K562 (cell line): ENCODE measurements at regions not wholly inside any gene's neighbourhood (a gene's known extent, or its start where the extent isn't known, plus 50 kb on each side); places are given as distances from the start of the nearest gene placed in this dataset.

Experiments used
- ATF1 ChIP-seq, 2 experiments: fragments of 450-650 bp in 1 of 2; IDR thresholded peaks; 2 replicates each; pipeline ENCODE4 v1.6.1; 2016; ENCODE audit warnings: missing compliant biosample characterization in 1 of 2, missing genetic modification characterization in 1 of 2
- BDP1 ChIP-seq: IDR thresholded peaks from 3 replicates; pipeline ENCODE4 v1.6.1; 2011; ENCODE audit not compliant: insufficient read length, insufficient read depth
- CGGBP1 ChIP-seq: fragments of 250-450 bp; sonication (Bioruptor Pico); IDR thresholded peaks from 2 replicates; pipeline ENCODE4 v1.9.0; 2021; ENCODE audit warnings: mild to moderate bottlenecking
- FOXA1 ChIP-seq: fragments of 450-650 bp; IDR thresholded peaks from 2 replicates; pipeline ENCODE4 v1.6.1; 2016; ENCODE audit warnings: mild to moderate bottlenecking, borderline replicate concordance
- HMGN3 ChIP-seq: IDR thresholded peaks from 2 replicates; pipeline ENCODE4 v1.6.1; 2011; ENCODE audit warnings: borderline replicate concordance, low read depth, mild to moderate bottlenecking, mixed read lengths, low read length; ENCODE audit not compliant: insufficient read length; ENCODE audit errors: extremely low read depth
- HNRNPUL1 ChIP-seq: fragments of 200-400 bp; formaldehyde crosslinking; IDR thresholded peaks from 2 replicates; pipeline ENCODE4 v1.6.1; 2017; ENCODE audit warnings: low read length
- L3MBTL2 ChIP-seq: fragments of 450-650 bp; IDR thresholded peaks from 2 replicates; pipeline ENCODE4 v1.6.1; 2016; ENCODE audit warnings: mild to moderate bottlenecking, moderate library complexity
- PTBP1 ChIP-seq: fragments of 200-400 bp; formaldehyde crosslinking; IDR thresholded peaks from 2 replicates; pipeline ENCODE4 v1.6.1; 2017; ENCODE audit warnings: low read depth, low read length
- TAF7 ChIP-seq: fragments of 450-650 bp; IDR thresholded peaks from 2 replicates; pipeline ENCODE4 v1.6.1; 2016; ENCODE audit warnings: missing genetic modification characterization, missing compliant biosample characterization
- THRAP3 ChIP-seq: fragments of 450-650 bp; IDR thresholded peaks from 2 replicates; pipeline ENCODE4 v1.6.1; 2016; ENCODE audit warnings: mild to moderate bottlenecking, inconsistent platforms, borderline replicate concordance
- ZHX1 ChIP-seq: fragments of 150-350 bp; conservative IDR thresholded peaks from 2 replicates; pipeline ENCODE4 v1.6.1; 2014; ENCODE audit warnings: low read length
- ZNF311 ChIP-seq: fragments of 250-450 bp; sonication (Bioruptor Pico); IDR thresholded peaks from 2 replicates; pipeline ENCODE4 v1.4.0; 2020; ENCODE audit warnings: mild to moderate bottlenecking, moderate library complexity
- ZNF639 ChIP-seq, 2 experiments: fragments of 200-800 bp in 1 of 2; sonication (Bioruptor generic) in 1 of 2; sonication (generic) in 1 of 2; formaldehyde crosslinking in 1 of 2; IDR thresholded peaks in 1 of 2; conservative IDR thresholded peaks in 1 of 2; 2 replicates each; pipeline versions ENCODE4 v1.5.0 to v1.6.1; 2016 to 2020; ENCODE audit warnings: missing compliant biosample characterization in 1 of 2, missing genetic modification characterization in 1 of 2, missing genetic modification reagents in 1 of 2
- TF ChIP-seq, protein P1 (sequence below), 2 experiments: fragments of 150-350 bp in 1 of 2; IDR thresholded peaks; 2 replicates each; pipeline ENCODE4 v1.6.1; 2012 to 2016; ENCODE audit warnings: low read depth in 2 of 2, low read length in 2 of 2, mild to moderate bottlenecking in 1 of 2, moderate library complexity in 1 of 2
- TF ChIP-seq, protein P2 (sequence below): fragments of 200-800 bp; sonication (Bioruptor generic); IDR thresholded peaks from 2 replicates; pipeline ENCODE4 v1.6.1; 2017; ENCODE audit warnings: missing genetic modification characterization, missing compliant biosample characterization
- TF ChIP-seq, protein P3 (sequence below): fragments of 450-650 bp; formaldehyde crosslinking; conservative IDR thresholded peaks from 2 replicates; pipeline ENCODE4 v1.4.0; 2022; ENCODE audit warnings: mild to moderate bottlenecking, missing genetic modification characterization

- TF ChIP-seq, protein P1, sequence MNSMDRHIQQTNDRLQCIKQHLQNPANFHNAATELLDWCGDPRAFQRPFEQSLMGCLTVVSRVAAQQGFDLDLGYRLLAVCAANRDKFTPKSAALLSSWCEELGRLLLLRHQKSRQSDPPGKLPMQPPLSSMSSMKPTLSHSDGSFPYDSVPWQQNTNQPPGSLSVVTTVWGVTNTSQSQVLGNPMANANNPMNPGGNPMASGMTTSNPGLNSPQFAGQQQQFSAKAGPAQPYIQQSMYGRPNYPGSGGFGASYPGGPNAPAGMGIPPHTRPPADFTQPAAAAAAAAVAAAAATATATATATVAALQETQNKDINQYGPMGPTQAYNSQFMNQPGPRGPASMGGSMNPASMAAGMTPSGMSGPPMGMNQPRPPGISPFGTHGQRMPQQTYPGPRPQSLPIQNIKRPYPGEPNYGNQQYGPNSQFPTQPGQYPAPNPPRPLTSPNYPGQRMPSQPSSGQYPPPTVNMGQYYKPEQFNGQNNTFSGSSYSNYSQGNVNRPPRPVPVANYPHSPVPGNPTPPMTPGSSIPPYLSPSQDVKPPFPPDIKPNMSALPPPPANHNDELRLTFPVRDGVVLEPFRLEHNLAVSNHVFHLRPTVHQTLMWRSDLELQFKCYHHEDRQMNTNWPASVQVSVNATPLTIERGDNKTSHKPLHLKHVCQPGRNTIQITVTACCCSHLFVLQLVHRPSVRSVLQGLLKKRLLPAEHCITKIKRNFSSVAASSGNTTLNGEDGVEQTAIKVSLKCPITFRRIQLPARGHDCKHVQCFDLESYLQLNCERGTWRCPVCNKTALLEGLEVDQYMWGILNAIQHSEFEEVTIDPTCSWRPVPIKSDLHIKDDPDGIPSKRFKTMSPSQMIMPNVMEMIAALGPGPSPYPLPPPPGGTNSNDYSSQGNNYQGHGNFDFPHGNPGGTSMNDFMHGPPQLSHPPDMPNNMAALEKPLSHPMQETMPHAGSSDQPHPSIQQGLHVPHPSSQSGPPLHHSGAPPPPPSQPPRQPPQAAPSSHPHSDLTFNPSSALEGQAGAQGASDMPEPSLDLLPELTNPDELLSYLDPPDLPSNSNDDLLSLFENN (IDR thresholded peaks at IDR 0.05; ENCODE audit: low read depth in 2 of 2, low read length in 2 of 2): peak in 1 of 2 experiments; percentile 81; a peak in 2 of 4 replicates
- TF ChIP-seq THRAP3 (no peak), HMGN3 (no peak), ZHX1 (no peak), ZNF311 (CRISPR knock-in tag) (no peak), HNRNPUL1 (no peak), CGGBP1 (CRISPR knock-in tag) (no peak), L3MBTL2 (peak; percentile 54; the same call in 1 of the 2 replicates), ZNF639 (CRISPR knock-in tag; conservative IDR thresholded peaks at IDR 0.05 in 1 of 2, IDR thresholded peaks at IDR 0.05 in 1 of 2) (0 out of 4 replicates have a peak, but pooled peaks of 1 of the 2 experiments have one; percentile 25), TAF7 (no peak), PTBP1 (no peak), BDP1 (no peak), FOXA1 (no peak), ATF1 (CRISPR knock-in tag; IDR thresholded peaks at IDR 0.05) (no peak), ATF1 (tag; IDR thresholded peaks at IDR 0.05) (peak; percentile 63; the same call in 1 of the 2 replicates)
- TF ChIP-seq, protein P2, sequence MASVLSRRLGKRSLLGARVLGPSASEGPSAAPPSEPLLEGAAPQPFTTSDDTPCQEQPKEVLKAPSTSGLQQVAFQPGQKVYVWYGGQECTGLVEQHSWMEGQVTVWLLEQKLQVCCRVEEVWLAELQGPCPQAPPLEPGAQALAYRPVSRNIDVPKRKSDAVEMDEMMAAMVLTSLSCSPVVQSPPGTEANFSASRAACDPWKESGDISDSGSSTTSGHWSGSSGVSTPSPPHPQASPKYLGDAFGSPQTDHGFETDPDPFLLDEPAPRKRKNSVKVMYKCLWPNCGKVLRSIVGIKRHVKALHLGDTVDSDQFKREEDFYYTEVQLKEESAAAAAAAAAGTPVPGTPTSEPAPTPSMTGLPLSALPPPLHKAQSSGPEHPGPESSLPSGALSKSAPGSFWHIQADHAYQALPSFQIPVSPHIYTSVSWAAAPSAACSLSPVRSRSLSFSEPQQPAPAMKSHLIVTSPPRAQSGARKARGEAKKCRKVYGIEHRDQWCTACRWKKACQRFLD (CRISPR knock-in tag): peak; percentile 47; the same call in 1 of the 2 replicates
- TF ChIP-seq, protein P3, sequence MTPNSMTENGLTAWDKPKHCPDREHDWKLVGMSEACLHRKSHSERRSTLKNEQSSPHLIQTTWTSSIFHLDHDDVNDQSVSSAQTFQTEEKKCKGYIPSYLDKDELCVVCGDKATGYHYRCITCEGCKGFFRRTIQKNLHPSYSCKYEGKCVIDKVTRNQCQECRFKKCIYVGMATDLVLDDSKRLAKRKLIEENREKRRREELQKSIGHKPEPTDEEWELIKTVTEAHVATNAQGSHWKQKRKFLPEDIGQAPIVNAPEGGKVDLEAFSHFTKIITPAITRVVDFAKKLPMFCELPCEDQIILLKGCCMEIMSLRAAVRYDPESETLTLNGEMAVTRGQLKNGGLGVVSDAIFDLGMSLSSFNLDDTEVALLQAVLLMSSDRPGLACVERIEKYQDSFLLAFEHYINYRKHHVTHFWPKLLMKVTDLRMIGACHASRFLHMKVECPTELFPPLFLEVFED (CRISPR knock-in tag): no peak
Observed at GRCh38 chr2:74048843-74049519, 64.3 kb downstream of the TET3 start (continued).
